GM12891 (cell line): ENCODE measurements at regions not wholly inside any gene's neighbourhood (a gene's known extent, or its start where the extent isn't known, plus 50 kb on each side); places are given as distances from the start of the nearest gene placed in this dataset.

Experiments used
- DNase-seq: peaks from one replicate; pipeline ENCODE4 v3.0.0; 2011; ENCODE audit warnings: low spot score; ENCODE audit not compliant: insufficient read length
- FAIRE-seq: peaks from 2 replicates; lab custom pipeline; 2011; peaks lifted over from hg19 to GRCh38; lab: Jason Lieb, UNC
- PAX5 ChIP-seq: IDR thresholded peaks from 2 replicates; pipeline ENCODE4 v1.6.1; 2011; ENCODE audit warnings: low read length, moderate library complexity, mild to moderate bottlenecking; ENCODE audit not compliant: insufficient read depth, severe bottlenecking
- POLR2A ChIP-seq: IDR thresholded peaks from 2 replicates; pipeline ENCODE4 v1.6.1; 2011; ENCODE audit warnings: low read depth, low read length, control low read depth
- POLR2AphosphoS5 ChIP-seq: IDR thresholded peaks from 2 replicates; pipeline ENCODE4 v1.6.1; 2011; ENCODE audit warnings: low read depth, low read length, control low read depth
- POU2F2 ChIP-seq: IDR thresholded peaks from 2 replicates; pipeline ENCODE4 v1.6.1; 2011; ENCODE audit warnings: low read depth, mild to moderate bottlenecking, control low read depth, low read length, moderate library complexity
- SPI1 ChIP-seq: IDR thresholded peaks from 2 replicates; pipeline ENCODE4 v1.6.1; 2011; ENCODE audit warnings: low read depth, low read length, control low read depth
- TAF1 ChIP-seq: IDR thresholded peaks from 2 replicates; pipeline ENCODE4 v1.6.1; 2011; ENCODE audit warnings: low read depth, low read length, control low read depth

- FAIRE-seq: no peak
- no peak for DNase-seq
- no peak for TF ChIP-seq POLR2AphosphoS5
- no peak for TF ChIP-seq POLR2A
- no peak for TF ChIP-seq TAF1
- no peak for TF ChIP-seq POU2F2
- TF ChIP-seq PAX5: no peak
- TF ChIP-seq SPI1: no peak
Observed at GRCh38 chr1:94623560-94624148, 82.1 kb upstream of the F3 start.

- FAIRE-seq: no peak
- no peak for DNase-seq
- TF ChIP-seq PAX5: no peak
- no peak for TF ChIP-seq POLR2AphosphoS5
- TF ChIP-seq SPI1: no peak
- TF ChIP-seq TAF1: no peak
- no peak for TF ChIP-seq POU2F2
- no peak for TF ChIP-seq POLR2A
Observed at GRCh38 chr1:94622757-94623156, 81.2 kb upstream of the F3 start.

- FAIRE-seq (no peak), DNase-seq (no peak)
- no peak for TF ChIP-seq POLR2AphosphoS5
- TF ChIP-seq POLR2A: no peak
- TF ChIP-seq POU2F2: no peak
- no peak for TF ChIP-seq PAX5
- TF ChIP-seq TAF1: no peak
- TF ChIP-seq SPI1: no peak
Observed at GRCh38 chr1:94621802-94622201, 80.2 kb upstream of the F3 start.

GRCh38 chr1:94621395-94621794, 79.8 kb upstream of the F3 start:
- TF ChIP-seq POLR2AphosphoS5 (no peak), POLR2A (no peak), POU2F2 (no peak), PAX5 (no peak), TAF1 (no peak), SPI1 (no peak)
- DNase-seq: no peak
- no peak for FAIRE-seq

GRCh38 chr1:94620345-94621031, 78.9 kb upstream of the F3 start:
- FAIRE-seq (no peak), DNase-seq (no peak)
- TF ChIP-seq TAF1: no peak
- no peak for TF ChIP-seq SPI1
- TF ChIP-seq POLR2AphosphoS5: no peak
- TF ChIP-seq POLR2A: no peak
- TF ChIP-seq PAX5: no peak
- no peak for TF ChIP-seq POU2F2

GRCh38 chr1:94619731-94620130, 78.2 kb upstream of the F3 start:
- TF ChIP-seq POLR2A (no peak), POLR2AphosphoS5 (no peak), SPI1 (no peak), TAF1 (no peak), PAX5 (no peak), POU2F2 (no peak)
- no peak for FAIRE-seq

GRCh38 chr1:94617957-94618739, 76.6 kb upstream of the F3 start:
- TF ChIP-seq POLR2AphosphoS5: no peak
- TF ChIP-seq POLR2A: no peak
- no peak for TF ChIP-seq SPI1
- no peak for TF ChIP-seq POU2F2
- TF ChIP-seq TAF1: no peak
- no peak for TF ChIP-seq PAX5
- DNase-seq (no peak), FAIRE-seq (no peak)

More at GRCh38 chr1:94619731-94620130, 78.2 kb upstream of the F3 start:
- DNase-seq: no peak

- TF ChIP-seq POU2F2 (no peak), POLR2A (no peak), POLR2AphosphoS5 (no peak), PAX5 (no peak), SPI1 (no peak), TAF1 (no peak)
- FAIRE-seq: no peak
- no peak for DNase-seq
Observed at GRCh38 chr1:94617134-94617805, 75.7 kb upstream of the F3 start.

GRCh38 chr1:94616506-94616905, 74.9 kb upstream of the F3 start:
- TF ChIP-seq POLR2A (no peak), POU2F2 (no peak)
- no peak for FAIRE-seq
- DNase-seq: no peak
